NOMO-1 (cell line): ENCODE measurements at regions not wholly inside any gene's neighbourhood (a gene's known extent, or its start where the extent isn't known, plus 50 kb on each side); places are given as distances from the start of the nearest gene placed in this dataset.
A peak's percentile ranks its signal among the peaks of the same experiment; 100 is the strongest.
"Not testable (repeated sequence)": the region's sequence is repeated elsewhere in the genome, so short reads cannot be mapped to it uniquely, and the experiment has no call there.

Experiments used
- DNase-seq, 2 experiments: peaks; one replicate each; lab custom pipeline; 2025; ENCODE audit not compliant: unreplicated experiment in 2 of 2; lab: John Stamatoyannopoulos, UW

DNA sequence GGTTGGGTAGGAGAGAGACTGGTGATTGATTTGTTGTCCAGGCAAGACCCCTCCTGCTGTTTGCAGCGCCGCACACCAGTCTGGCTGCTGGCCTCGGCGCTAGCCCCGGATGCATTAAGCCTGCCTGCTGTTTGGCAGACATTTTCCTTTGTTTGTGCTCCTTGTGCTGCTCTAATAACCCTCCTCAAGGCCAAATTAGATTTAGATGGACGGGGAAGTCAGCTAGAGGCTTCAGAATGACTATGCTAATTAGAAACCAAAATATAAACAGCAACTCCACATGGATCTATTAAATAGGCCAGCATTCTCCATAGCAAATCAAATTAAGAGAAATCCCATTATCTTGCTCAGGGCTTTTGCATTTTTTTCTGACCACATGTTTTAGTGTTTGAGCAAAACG is 445.2 kb downstream of the SQOR start:
- no peak for DNase-seq

DNA sequence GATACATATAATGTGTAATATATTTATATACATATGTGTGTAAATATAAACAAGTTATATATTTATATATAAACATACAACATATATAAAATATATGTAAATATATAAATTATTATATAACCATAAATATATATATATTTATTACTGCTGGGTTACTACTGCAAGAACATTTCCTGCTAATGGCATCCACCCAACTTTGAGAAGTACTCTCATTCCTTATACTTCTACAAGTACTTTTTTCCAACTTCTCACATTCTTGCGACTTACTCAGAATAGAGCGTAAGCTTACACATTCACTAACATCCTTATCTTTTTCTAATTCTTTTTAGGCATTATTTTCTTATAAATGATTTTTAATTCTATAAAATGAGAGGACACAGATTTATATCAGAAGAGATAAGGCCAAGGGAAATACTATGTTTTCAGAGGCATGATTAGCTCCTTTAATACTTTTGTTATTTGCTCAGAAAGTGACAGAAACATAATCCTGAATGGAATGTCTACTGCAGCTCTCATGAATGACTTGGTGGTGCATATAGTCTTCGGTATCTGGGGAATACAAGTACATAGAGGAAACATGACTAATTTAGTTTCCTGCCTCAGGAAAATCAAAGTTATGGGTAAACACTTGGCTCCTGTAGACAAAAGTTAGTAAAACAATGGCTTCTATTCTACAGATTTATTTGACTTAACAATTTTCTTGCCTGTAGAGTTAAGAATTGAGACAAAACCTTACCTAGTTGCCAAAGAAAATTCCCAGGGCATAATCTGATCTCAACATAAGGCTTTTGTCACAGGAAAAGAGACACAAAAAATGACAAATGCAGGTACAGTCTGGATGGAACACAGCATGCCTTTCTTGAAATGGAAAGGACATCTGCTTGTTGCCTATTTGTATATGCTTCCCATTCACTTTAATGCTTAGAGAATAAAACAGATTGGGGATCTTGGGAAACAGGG is 453.9 kb downstream of the SQOR start:
- no peak for DNase-seq

- no peak for DNase-seq
These were observed 454.7 kb downstream of the SQOR start for GRCh38 chr15:46089467-46089935.

DNA sequence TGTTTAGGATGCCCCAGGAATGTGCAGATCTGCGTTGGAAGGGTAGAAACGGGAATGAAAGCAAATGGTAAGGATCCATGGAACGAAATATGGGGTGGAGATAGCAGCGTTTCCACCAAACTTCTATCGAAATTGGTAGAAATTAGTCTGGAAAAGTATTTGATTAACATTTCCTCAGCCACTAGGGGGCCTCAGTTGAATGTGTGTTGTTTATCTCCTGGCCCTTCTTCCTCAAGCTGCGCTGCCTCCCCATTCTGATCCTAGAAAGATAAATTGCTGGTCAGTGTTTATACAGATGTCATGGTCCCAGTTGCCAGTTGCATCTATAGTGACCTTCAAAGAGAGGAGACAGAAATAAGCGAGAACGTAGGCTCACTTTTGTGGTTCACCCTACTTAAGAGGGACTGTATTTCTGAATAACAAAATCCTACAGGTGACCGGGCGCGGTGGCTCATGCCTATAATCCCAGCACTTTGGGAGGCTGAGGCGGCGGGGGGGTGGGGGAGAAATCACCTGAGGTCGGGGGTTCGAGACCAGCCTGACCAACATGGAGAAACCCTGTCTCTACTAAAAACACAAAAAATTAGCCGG is 457.1 kb downstream of the SQOR start:
- DNase-seq = peak in 1 of 2 experiments; percentile 10

DNA sequence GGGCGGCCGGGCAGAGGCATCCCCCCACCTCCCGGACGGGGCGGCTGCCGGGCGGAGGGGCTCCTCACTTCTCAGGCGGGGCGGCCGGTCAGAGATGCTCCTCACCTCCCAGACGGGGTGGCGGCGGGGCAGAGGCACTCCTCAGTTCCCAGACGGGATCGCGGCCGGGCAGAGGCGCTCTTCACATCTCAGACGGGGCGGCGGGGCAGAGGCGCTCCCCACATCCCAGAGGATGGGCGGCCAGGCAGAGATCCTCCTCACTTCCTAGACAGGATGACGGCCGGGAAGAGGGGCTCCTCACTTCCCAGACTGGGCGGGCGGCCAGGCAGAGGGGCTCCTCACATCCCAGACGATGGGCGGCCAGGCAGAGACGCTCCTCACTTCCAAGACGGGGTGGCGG is 463.2 kb downstream of the SQOR start:
- not testable (repeated sequence) for DNase-seq

- DNase-seq = no peak
These were observed 475.9 kb downstream of the SQOR start for GRCh38 chr15:46110755-46111154.

DNA sequence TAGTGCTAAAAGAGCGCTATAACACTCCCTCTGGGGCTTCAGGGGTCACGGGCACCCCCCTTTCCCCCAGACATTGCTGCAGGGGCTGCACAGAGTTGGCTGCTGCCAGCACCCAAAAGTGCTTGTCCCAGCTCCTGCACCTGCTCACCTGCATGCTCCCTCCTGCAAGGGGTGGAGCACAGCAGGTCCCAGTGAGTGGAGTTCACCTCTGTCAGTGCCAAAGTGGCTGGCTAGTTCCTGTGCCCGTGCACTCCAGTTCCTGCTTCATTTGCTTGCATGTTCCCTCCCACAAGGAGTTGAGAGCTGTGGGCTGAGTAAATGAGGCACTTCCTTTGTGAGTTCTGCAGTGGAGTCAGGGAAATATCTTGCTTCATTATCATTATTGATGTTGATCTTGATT is 476.9 kb downstream of the SQOR start:
- no peak for DNase-seq

- DNase-seq = no peak
These were observed 482.2 kb downstream of the SQOR start for GRCh38 chr15:46117071-46117470.

DNA sequence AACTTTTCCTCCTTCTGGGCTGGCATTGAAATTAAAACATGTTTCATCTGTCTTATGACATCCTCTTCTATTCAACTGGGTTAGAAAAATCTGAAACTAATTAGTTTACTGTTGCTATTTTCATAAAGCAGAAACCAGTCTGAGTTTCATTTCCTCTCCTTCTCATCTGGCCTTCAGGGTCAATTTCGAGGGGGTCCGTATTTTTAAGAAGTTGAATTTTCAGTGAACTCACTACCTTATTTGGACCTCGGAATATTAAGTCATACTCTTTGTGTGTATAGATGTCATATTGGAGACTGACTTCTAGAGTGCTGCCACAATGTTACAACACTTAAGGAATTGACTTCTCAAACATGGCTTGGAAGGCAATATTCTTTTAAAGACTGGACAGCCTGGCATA is 485.9 kb downstream of the SQOR start:
- DNase-seq = peak in 1 of 2 experiments; percentile 42

GRCh38 chr15:46121441-46121840 is 486.6 kb downstream of the SQOR start:
- DNase-seq = no peak

DNA sequence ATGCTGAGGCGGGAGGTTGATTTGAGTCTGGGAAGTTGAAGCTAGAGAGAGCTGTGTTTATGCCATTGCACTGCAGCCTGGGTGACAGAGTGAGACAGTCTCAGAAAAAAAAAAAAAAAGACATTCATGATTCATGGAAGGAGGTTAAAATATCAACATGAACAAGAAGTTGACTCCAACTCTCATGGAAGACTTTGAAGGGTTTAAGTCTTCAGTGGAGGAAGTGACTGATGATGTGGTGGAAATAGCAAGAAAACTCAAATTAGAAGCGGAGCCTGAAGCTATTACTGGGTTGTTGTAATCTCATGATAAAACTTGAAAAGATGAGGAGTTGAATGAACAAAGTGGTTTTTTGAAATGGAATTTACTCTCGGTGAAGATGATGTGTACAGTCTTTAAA is 491.8 kb downstream of the SQOR start:
- DNase-seq = no peak

- DNase-seq = no peak
These were observed 492.6 kb downstream of the SQOR start for GRCh38 chr15:46127361-46127874.

- no peak for DNase-seq
These were observed 494.3 kb downstream of the SQOR start for GRCh38 chr15:46129145-46129544.

GRCh38 chr15:46131876-46132275 is 497.0 kb downstream of the SQOR start:
- no peak for DNase-seq

DNA sequence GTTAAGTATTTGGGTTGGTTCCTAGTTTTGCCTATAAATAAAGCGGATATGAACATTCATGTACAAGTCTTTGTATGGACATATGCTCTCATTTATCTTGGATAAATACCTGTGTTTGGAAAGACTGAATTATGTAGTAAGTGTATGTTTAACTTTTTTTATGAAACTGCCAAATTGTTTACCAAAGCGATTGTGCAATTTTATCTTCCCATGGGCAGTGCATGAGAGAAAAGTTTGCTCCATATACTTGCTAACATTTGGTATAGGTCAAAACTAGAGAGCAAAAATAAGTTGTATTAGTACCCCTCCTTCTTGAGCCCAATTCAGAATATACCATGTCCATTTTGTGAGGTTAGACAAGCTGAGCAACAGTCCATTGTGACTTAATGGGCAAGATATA is 502.6 kb downstream of the SQOR start:
- DNase-seq = no peak

DNA sequence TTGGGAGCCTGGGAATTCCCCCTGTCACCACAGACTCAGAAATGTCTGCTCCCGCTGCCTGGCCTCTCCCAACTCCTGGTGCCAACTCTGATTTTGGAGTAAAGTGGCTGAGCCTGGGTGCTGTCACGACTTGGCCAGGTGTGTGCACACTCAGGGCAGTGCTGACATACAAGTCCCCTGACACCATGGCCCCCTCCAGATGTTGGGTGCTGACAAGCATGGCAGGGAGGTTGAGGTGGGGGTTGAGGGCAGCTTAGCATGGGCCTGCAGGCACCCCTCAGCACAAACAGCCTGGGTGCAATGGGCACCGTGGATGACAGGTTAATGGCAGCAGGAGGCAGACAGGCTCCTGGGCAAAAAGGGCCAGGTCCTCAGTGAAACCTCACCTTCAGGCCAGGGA is 511.2 kb downstream of the SQOR start:
- DNase-seq = no peak

GRCh38 chr15:46146915-46147314 is 512.1 kb downstream of the SQOR start:
- no peak for DNase-seq

GRCh38 chr15:46151786-46152185 is 517.0 kb downstream of the SQOR start:
- DNase-seq = no peak

DNA sequence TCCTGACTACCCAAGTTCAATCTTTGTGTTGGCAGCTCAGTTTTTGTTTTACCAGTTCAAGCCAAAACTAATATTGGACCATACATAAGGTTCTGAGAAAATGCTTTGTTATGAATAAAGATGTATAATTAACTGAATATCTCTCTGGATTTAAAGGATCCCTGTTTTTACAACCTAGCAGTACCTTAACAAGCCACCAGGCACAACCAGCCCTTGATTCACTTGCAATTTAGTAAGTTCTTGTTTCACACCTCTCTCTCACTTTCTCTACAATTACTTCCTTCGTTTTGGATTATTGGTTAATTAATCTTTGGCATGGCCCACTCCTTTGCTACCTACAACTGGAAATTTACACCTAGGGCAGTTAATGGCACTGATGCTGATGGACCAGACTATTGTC is 531.9 kb downstream of the SQOR start:
- no peak for DNase-seq

DNA sequence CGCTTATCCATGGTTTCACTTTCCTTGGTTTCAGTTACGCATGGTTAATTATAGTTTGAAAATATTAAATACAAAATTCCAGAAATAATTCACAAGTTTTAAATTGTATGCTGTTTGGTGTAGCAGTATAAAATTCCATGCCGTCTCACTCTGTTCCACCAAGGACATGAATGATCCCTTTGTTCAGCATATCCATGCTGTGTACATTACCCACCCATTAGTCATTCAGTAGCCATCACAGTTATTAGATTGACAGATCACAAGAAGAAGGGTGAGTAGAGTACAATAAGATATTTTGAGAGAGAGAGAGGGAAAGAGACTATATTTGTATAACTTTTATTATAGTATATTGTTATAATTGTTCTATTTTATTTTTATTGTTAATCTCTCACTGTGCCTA is 535.5 kb downstream of the SQOR start:
- no peak for DNase-seq

GRCh38 chr15:46174122-46174521 is 539.3 kb downstream of the SQOR start:
- DNase-seq = peak; percentile 7 to 42

DNA sequence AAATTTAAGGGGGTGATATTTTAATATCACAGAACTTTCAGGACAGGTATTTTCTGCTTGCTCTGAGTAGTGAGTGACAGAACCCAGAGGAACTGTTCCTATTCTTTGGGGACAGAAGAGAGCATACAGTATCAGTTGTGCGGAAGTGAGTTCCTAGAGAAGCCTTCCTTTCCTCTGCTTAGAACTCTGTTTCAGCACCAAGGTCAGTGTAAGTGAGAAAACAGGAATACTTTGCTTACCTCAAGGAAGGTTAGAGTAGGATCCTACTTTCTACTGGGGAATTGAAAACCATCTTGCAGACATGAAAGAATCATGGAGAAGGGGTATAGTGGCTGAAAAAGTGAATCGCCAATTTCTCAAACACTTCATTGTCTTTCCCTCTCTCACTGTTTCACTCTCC is 542.4 kb downstream of the SQOR start:
- DNase-seq = no peak
